ENCODE measurements at regions not wholly inside any gene's neighbourhood (a gene's known extent, or its start where the extent isn't known, plus 50 kb on each side); places are given as distances from the start of the nearest gene placed in this dataset.
"Not testable (repeated sequence)": the region's sequence is repeated elsewhere in the genome, so short reads cannot be mapped to it uniquely, and the experiment has no call there.

DNA sequence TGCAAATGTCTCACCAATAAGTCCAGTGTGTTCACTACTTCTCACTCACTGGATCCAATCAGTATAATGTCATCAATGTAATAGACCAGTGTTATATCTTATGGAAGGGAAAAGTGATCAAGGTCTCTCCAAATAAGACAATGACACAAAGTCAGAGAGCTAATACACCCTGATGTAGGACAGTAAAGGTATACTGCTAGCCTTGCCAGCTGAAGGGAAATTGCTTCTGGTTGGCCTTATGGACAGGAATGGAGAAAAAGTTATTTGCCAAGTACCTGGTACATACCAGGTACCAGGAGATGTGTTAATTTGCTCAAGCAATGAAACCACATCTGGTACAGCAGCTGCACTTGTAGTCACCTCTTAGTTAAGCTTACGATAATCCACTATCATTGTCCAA is 141.0 kb downstream of the LTN1 start:
- no peaks in the 10 kb centered on the region for H4K20me1 ChIP-seq (ENCODE audit: insufficient read depth, low read length)
- no peaks in the 10 kb centered on the region for H3K36me3 ChIP-seq (replicated peaks in 1 of 2; ENCODE audit: control insufficient read depth in 1 of 2, insufficient read depth in 2 of 2, low read length in 2 of 2)
- Mint-ChIP-seq H3K9me3 (peaks cover 3 to 22% (median 7%) of the 10 kb centered on the region in 7 donors), H3K27ac (no peak overlapping the region), H3K4me1 (no peaks in the 10 kb centered on the region), H3K36me3 (no peaks in the 10 kb centered on the region), H3K4me3 (no peak overlapping the region), H3K27me3 (ENCODE audit: low read depth in 3 of 3) (peaks cover 0 to 1% (median 0%) of the 10 kb centered on the region in 3 donors)
- no peak overlapping the region for H2AFZ ChIP-seq (ENCODE audit: insufficient read depth, low read depth, low read length, poor library complexity, severe bottlenecking)
- WGBS (ENCODE audit: insufficient coverage) = no CpG with 5 or more reads among the region's 1 CpG
- no peaks in the 10 kb centered on the region for H3K4me1 ChIP-seq (ENCODE audit: control insufficient read depth in 1 of 2, insufficient read depth in 2 of 2, low read length in 2 of 2)
- no peaks in the 10 kb centered on the region for H3K79me2 ChIP-seq (ENCODE audit: insufficient read depth, low read length)
- no peak overlapping the region for H3K4me2 ChIP-seq (replicated peaks; ENCODE audit: extremely low read depth, low read length, poor library complexity, severe bottlenecking)
- TF ChIP-seq, protein P1, sequence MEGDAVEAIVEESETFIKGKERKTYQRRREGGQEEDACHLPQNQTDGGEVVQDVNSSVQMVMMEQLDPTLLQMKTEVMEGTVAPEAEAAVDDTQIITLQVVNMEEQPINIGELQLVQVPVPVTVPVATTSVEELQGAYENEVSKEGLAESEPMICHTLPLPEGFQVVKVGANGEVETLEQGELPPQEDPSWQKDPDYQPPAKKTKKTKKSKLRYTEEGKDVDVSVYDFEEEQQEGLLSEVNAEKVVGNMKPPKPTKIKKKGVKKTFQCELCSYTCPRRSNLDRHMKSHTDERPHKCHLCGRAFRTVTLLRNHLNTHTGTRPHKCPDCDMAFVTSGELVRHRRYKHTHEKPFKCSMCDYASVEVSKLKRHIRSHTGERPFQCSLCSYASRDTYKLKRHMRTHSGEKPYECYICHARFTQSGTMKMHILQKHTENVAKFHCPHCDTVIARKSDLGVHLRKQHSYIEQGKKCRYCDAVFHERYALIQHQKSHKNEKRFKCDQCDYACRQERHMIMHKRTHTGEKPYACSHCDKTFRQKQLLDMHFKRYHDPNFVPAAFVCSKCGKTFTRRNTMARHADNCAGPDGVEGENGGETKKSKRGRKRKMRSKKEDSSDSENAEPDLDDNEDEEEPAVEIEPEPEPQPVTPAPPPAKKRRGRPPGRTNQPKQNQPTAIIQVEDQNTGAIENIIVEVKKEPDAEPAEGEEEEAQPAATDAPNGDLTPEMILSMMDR (IDR thresholded peaks at IDR 0.05) = no peak
- H3K27ac ChIP-seq (ENCODE audit: low read depth in 1 of 2, low read length in 2 of 2) = no peak overlapping the region
- no peak overlapping the region for H3K4me3 ChIP-seq (replicated peaks in 1 of 3; ENCODE audit: low read depth in 2 of 3, low read length in 3 of 3)
- intact Hi-C loops (cut with micrococcal nuclease) = no loop called here
- no peak for DNase-seq
- no peak overlapping the region for H3K9ac ChIP-seq (ENCODE audit: insufficient read depth, low read length, poor library complexity, severe bottlenecking)
- H3K9me3 ChIP-seq (replicated peaks in 1 of 2; ENCODE audit: control insufficient read depth in 1 of 2, insufficient read depth in 1 of 2, low read length in 2 of 2) = peaks cover 0 to 4% of the 10 kb centered on the region in 2 donors
- no peaks in the 10 kb centered on the region for H3K27me3 ChIP-seq (ENCODE audit: control insufficient read depth in 2 of 2, insufficient read depth in 2 of 2, low read length in 2 of 2)

DNA sequence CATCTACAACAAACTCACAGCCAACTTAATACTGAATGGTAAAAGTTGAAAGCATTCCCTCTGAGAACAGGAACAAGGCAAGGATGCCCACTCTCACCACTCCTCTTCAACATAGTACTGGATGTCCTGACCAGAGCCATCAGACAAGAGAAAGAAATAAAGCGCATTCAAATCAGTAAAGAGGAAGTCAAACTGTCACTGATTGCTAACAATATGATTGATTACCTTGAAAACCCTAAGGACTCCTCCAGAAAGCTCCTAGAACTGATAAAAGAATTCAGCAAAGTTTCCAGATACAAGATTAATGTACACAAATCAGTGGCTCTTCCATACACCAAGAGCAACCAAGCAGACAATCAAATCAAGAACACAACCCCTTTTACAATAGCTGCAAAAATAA is 153.4 kb downstream of the LTN1 start:
- H3K4me3 Mint-ChIP-seq; H3K4me1 ChIP-seq (ENCODE audit: control insufficient read depth in 1 of 2, insufficient read depth in 2 of 2, low read length in 2 of 2); H2AFZ ChIP-seq (ENCODE audit: insufficient read depth, low read depth, low read length, poor library complexity, severe bottlenecking); H3K9ac ChIP-seq (ENCODE audit: insufficient read depth, low read length, poor library complexity, severe bottlenecking); H3K9me3 ChIP-seq (replicated peaks in 1 of 2; ENCODE audit: control insufficient read depth in 1 of 2, insufficient read depth in 1 of 2, low read length in 2 of 2); H3K27ac ChIP-seq (ENCODE audit: low read depth in 1 of 2, low read length in 2 of 2); H4K20me1 ChIP-seq (ENCODE audit: insufficient read depth, low read length); intact Hi-C loops (cut with micrococcal nuclease); H3K4me3 ChIP-seq (replicated peaks in 1 of 3; ENCODE audit: low read depth in 2 of 3, low read length in 3 of 3); H3K36me3 Mint-ChIP-seq; H3K27ac Mint-ChIP-seq; H3K4me2 ChIP-seq (replicated peaks; ENCODE audit: extremely low read depth, low read length, poor library complexity, severe bottlenecking); H3K4me1 Mint-ChIP-seq; H3K27me3 ChIP-seq (ENCODE audit: control insufficient read depth in 2 of 2, insufficient read depth in 2 of 2, low read length in 2 of 2); H3K27me3 Mint-ChIP-seq (ENCODE audit: low read depth in 3 of 3); H3K36me3 ChIP-seq (replicated peaks in 1 of 2; ENCODE audit: control insufficient read depth in 1 of 2, insufficient read depth in 2 of 2, low read length in 2 of 2); DNase-seq; H3K79me2 ChIP-seq (ENCODE audit: insufficient read depth, low read length): not testable (repeated sequence)
- peaks cover 0 to 11% (median 3%) of the 10 kb centered on the region in 7 donors for H3K9me3 Mint-ChIP-seq
- 57% methylated on average over 1 of the region's 1 CpG for WGBS (ENCODE audit: insufficient coverage)

DNA sequence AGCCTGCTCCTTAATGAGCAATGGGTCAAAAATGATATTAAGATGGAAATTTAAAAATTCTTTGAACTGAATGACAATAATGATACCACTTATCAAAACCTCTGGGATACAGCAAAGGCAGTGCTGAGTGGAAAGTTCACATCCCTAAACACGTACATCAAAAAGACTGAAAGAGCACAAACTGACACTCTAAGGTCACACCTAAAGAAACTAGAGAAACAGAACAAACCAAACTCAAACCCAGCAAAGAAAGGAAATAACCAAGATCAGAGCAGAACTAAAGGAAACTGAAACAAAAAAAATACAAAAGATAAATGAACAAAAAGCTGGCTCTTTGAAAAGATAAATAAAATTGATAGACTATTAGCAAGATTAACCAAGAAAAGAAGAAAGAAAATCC is 155.3 kb downstream of the LTN1 start:
- H3K4me1 Mint-ChIP-seq; H3K4me3 Mint-ChIP-seq; H2AFZ ChIP-seq (ENCODE audit: insufficient read depth, low read depth, low read length, poor library complexity, severe bottlenecking); H3K79me2 ChIP-seq (ENCODE audit: insufficient read depth, low read length); H3K4me3 ChIP-seq (replicated peaks in 1 of 3; ENCODE audit: low read depth in 2 of 3, low read length in 3 of 3); H3K4me1 ChIP-seq (ENCODE audit: control insufficient read depth in 1 of 2, insufficient read depth in 2 of 2, low read length in 2 of 2); H3K4me2 ChIP-seq (replicated peaks; ENCODE audit: extremely low read depth, low read length, poor library complexity, severe bottlenecking); intact Hi-C loops (cut with micrococcal nuclease); H3K36me3 ChIP-seq (replicated peaks in 1 of 2; ENCODE audit: control insufficient read depth in 1 of 2, insufficient read depth in 2 of 2, low read length in 2 of 2); H3K27ac ChIP-seq (ENCODE audit: low read depth in 1 of 2, low read length in 2 of 2); H3K9me3 ChIP-seq (replicated peaks in 1 of 2; ENCODE audit: control insufficient read depth in 1 of 2, insufficient read depth in 1 of 2, low read length in 2 of 2); H4K20me1 ChIP-seq (ENCODE audit: insufficient read depth, low read length); H3K27me3 Mint-ChIP-seq (ENCODE audit: low read depth in 3 of 3); H3K36me3 Mint-ChIP-seq; H3K9ac ChIP-seq (ENCODE audit: insufficient read depth, low read length, poor library complexity, severe bottlenecking); DNase-seq; H3K27ac Mint-ChIP-seq; H3K27me3 ChIP-seq (ENCODE audit: control insufficient read depth in 2 of 2, insufficient read depth in 2 of 2, low read length in 2 of 2): not testable (repeated sequence)
- WGBS (ENCODE audit: insufficient coverage) = no CpG with 5 or more reads among the region's 1 CpG
- peaks cover 0 to 11% (median 3%) of the 10 kb centered on the region in 7 donors for H3K9me3 Mint-ChIP-seq

DNA sequence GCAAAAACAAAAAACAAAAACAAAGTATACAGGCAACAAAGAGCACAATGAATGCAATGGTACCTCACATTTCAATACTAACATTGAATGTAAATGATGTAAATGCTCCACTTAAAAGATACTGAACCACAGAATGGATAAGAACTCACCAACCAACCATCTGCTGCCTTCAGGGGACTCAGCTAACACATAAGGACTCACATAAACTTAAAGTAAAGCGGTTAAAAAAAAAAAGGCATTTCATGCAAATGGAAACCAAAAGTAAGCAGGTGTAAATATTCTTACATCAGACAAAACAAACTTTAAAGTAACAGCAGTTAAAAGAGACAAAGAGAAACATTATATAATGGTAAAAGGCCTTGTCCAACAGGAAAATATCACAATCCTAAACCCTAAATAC is 156.1 kb downstream of the LTN1 start:
- H3K4me1 ChIP-seq (ENCODE audit: control insufficient read depth in 1 of 2, insufficient read depth in 2 of 2, low read length in 2 of 2); intact Hi-C loops (cut with micrococcal nuclease); H3K27ac Mint-ChIP-seq; H3K36me3 Mint-ChIP-seq; H3K9ac ChIP-seq (ENCODE audit: insufficient read depth, low read length, poor library complexity, severe bottlenecking); H3K79me2 ChIP-seq (ENCODE audit: insufficient read depth, low read length); H3K4me1 Mint-ChIP-seq; DNase-seq; H3K36me3 ChIP-seq (replicated peaks in 1 of 2; ENCODE audit: control insufficient read depth in 1 of 2, insufficient read depth in 2 of 2, low read length in 2 of 2); H3K4me3 ChIP-seq (replicated peaks in 1 of 3; ENCODE audit: low read depth in 2 of 3, low read length in 3 of 3); H4K20me1 ChIP-seq (ENCODE audit: insufficient read depth, low read length); H3K4me3 Mint-ChIP-seq; H3K9me3 ChIP-seq (replicated peaks in 1 of 2; ENCODE audit: control insufficient read depth in 1 of 2, insufficient read depth in 1 of 2, low read length in 2 of 2); H3K27me3 ChIP-seq (ENCODE audit: control insufficient read depth in 2 of 2, insufficient read depth in 2 of 2, low read length in 2 of 2); H2AFZ ChIP-seq (ENCODE audit: insufficient read depth, low read depth, low read length, poor library complexity, severe bottlenecking); H3K27me3 Mint-ChIP-seq (ENCODE audit: low read depth in 3 of 3); H3K4me2 ChIP-seq (replicated peaks; ENCODE audit: extremely low read depth, low read length, poor library complexity, severe bottlenecking); H3K27ac ChIP-seq (ENCODE audit: low read depth in 1 of 2, low read length in 2 of 2): not testable (repeated sequence)
- no CpG with 5 or more reads among the region's 1 CpG for WGBS (ENCODE audit: insufficient coverage)
- H3K9me3 Mint-ChIP-seq = peaks cover 0 to 11% (median 3%) of the 10 kb centered on the region in 7 donors
